GM18858 (cell line): ENCODE measurements at regions not wholly inside any gene's neighbourhood (a gene's known extent, or its start where the extent isn't known, plus 50 kb on each side); places are given as distances from the start of the nearest gene placed in this dataset.

Experiments used
- ATAC-seq: cut with Tn5 transposase; IDR thresholded peaks from one replicate; pipeline ENCODE4 v1.9.1; 2021; ENCODE audit not compliant: unreplicated experiment

- ATAC-seq = no peak
Observed at GRCh38 chr9:23934291-23934906, 108.4 kb upstream of the ELAVL2 start.

DNA sequence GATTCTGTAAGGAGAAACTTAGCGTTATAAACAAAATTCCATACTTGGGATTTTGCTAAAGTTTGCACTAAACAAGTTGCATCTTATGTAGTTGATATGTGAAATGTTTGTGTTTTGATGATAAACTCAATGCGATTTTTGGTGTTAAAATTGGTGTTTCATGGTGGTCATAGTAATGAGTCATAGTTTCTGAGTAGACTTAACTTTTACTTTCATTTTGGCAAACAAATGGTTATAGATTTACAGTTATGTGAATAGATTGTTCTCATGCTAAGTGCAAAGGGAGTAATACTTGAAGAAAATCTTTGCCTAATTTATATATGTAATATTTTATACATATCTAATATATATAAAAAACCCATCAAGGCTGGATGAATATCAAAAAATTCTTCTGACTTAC, 107.3 kb upstream of the ELAVL2 start:
- no peak for ATAC-seq

- peak; percentile 88 for ATAC-seq
Observed at GRCh38 chr9:23926368-23926767, 100.3 kb upstream of the ELAVL2 start.

DNA sequence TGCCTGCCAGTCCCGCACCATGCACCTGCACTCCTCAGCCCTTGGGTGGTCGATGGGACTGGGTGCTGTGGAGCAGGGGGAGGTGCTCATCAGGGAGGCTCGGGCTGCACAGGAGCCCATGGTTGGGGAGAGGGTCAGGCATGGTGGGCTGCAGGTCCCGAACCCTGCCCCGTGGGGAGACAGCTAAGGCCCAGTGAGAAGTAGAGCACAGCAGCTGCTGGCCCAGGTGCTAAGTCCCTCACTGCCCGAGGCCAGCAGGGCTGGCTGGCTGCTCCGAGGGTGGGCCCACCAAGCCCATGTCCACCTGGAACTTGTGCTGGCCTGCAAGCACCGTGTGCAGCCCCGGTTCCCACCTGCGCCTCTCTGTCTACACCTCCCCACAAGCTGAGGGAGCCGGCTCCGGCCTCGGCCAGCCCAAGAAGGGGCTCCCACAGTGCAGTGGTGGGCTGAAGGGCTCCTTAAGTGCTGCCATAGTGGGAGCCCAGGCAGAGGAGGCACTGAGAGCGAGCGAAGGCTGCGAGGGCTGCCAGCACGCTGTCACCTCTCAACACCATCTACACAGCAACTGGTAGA, 88.5 kb upstream of the ELAVL2 start:
- ATAC-seq = no peak

- ATAC-seq = no peak
Observed at GRCh38 chr9:23907343-23907742, 81.3 kb upstream of the ELAVL2 start.

- no peak for ATAC-seq
Observed at GRCh38 chr9:23887781-23888180, 61.7 kb upstream of the ELAVL2 start.
